ENCODE measurements at regions not wholly inside any gene's neighbourhood (a gene's known extent, or its start where the extent isn't known, plus 50 kb on each side); places are given as distances from the start of the nearest gene placed in this dataset.

DNA sequence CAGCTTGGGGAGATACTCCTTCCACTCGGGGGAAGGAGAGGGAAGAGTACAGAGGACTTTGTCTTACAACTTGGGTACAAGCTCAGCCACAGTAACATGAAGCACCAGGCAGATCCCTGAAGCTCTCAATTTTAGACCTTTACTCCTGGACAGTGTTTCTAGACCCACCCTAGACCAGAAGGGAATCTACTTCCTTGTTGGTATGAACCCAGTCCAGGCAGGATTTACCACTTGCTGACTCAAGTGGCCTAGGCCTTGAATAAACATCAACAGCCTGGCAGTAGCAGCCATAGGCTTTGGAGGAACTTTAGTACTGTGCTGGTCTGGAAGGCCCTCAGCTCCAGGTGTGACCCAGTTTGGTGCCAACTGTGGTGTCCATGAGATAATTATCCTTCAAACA lies 173.1 kb downstream of the ADRA2A start:
- TF ChIP-seq, protein P1, sequence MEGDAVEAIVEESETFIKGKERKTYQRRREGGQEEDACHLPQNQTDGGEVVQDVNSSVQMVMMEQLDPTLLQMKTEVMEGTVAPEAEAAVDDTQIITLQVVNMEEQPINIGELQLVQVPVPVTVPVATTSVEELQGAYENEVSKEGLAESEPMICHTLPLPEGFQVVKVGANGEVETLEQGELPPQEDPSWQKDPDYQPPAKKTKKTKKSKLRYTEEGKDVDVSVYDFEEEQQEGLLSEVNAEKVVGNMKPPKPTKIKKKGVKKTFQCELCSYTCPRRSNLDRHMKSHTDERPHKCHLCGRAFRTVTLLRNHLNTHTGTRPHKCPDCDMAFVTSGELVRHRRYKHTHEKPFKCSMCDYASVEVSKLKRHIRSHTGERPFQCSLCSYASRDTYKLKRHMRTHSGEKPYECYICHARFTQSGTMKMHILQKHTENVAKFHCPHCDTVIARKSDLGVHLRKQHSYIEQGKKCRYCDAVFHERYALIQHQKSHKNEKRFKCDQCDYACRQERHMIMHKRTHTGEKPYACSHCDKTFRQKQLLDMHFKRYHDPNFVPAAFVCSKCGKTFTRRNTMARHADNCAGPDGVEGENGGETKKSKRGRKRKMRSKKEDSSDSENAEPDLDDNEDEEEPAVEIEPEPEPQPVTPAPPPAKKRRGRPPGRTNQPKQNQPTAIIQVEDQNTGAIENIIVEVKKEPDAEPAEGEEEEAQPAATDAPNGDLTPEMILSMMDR (IDR thresholded peaks at IDR 0.05; ENCODE audit: control extremely low read depth in 1 of 3, insufficient read depth in 1 of 3, low read depth in 1 of 3, low read length in 3 of 3), result no peak
- TF ChIP-seq TAF1 (IDR thresholded peaks at IDR 0.05; ENCODE audit: low read depth, low read length) (no peak), JUN (IDR thresholded peaks at IDR 0.05; ENCODE audit: low read depth, low read length) (no peak), TEAD4 (IDR thresholded peaks at IDR 0.05; ENCODE audit: low read depth, low read length) (no peak), POLR2A (IDR thresholded peaks at IDR 0.05; ENCODE audit: control extremely low read depth in 1 of 2, low read depth in 2 of 2, low read length in 2 of 2) (no peak), CHD2 (IDR thresholded peaks at IDR 0.05; ENCODE audit: low read length) (no peak), KDM1A (IDR thresholded peaks at IDR 0.05; ENCODE audit: borderline replicate concordance, low read length) (no peak), JUND (IDR thresholded peaks at IDR 0.05; ENCODE audit: low read length) (no peak), SIX5 (IDR thresholded peaks at IDR 0.05; ENCODE audit: low read depth, low read length) (no peak)
- TF ChIP-seq, protein P2, sequence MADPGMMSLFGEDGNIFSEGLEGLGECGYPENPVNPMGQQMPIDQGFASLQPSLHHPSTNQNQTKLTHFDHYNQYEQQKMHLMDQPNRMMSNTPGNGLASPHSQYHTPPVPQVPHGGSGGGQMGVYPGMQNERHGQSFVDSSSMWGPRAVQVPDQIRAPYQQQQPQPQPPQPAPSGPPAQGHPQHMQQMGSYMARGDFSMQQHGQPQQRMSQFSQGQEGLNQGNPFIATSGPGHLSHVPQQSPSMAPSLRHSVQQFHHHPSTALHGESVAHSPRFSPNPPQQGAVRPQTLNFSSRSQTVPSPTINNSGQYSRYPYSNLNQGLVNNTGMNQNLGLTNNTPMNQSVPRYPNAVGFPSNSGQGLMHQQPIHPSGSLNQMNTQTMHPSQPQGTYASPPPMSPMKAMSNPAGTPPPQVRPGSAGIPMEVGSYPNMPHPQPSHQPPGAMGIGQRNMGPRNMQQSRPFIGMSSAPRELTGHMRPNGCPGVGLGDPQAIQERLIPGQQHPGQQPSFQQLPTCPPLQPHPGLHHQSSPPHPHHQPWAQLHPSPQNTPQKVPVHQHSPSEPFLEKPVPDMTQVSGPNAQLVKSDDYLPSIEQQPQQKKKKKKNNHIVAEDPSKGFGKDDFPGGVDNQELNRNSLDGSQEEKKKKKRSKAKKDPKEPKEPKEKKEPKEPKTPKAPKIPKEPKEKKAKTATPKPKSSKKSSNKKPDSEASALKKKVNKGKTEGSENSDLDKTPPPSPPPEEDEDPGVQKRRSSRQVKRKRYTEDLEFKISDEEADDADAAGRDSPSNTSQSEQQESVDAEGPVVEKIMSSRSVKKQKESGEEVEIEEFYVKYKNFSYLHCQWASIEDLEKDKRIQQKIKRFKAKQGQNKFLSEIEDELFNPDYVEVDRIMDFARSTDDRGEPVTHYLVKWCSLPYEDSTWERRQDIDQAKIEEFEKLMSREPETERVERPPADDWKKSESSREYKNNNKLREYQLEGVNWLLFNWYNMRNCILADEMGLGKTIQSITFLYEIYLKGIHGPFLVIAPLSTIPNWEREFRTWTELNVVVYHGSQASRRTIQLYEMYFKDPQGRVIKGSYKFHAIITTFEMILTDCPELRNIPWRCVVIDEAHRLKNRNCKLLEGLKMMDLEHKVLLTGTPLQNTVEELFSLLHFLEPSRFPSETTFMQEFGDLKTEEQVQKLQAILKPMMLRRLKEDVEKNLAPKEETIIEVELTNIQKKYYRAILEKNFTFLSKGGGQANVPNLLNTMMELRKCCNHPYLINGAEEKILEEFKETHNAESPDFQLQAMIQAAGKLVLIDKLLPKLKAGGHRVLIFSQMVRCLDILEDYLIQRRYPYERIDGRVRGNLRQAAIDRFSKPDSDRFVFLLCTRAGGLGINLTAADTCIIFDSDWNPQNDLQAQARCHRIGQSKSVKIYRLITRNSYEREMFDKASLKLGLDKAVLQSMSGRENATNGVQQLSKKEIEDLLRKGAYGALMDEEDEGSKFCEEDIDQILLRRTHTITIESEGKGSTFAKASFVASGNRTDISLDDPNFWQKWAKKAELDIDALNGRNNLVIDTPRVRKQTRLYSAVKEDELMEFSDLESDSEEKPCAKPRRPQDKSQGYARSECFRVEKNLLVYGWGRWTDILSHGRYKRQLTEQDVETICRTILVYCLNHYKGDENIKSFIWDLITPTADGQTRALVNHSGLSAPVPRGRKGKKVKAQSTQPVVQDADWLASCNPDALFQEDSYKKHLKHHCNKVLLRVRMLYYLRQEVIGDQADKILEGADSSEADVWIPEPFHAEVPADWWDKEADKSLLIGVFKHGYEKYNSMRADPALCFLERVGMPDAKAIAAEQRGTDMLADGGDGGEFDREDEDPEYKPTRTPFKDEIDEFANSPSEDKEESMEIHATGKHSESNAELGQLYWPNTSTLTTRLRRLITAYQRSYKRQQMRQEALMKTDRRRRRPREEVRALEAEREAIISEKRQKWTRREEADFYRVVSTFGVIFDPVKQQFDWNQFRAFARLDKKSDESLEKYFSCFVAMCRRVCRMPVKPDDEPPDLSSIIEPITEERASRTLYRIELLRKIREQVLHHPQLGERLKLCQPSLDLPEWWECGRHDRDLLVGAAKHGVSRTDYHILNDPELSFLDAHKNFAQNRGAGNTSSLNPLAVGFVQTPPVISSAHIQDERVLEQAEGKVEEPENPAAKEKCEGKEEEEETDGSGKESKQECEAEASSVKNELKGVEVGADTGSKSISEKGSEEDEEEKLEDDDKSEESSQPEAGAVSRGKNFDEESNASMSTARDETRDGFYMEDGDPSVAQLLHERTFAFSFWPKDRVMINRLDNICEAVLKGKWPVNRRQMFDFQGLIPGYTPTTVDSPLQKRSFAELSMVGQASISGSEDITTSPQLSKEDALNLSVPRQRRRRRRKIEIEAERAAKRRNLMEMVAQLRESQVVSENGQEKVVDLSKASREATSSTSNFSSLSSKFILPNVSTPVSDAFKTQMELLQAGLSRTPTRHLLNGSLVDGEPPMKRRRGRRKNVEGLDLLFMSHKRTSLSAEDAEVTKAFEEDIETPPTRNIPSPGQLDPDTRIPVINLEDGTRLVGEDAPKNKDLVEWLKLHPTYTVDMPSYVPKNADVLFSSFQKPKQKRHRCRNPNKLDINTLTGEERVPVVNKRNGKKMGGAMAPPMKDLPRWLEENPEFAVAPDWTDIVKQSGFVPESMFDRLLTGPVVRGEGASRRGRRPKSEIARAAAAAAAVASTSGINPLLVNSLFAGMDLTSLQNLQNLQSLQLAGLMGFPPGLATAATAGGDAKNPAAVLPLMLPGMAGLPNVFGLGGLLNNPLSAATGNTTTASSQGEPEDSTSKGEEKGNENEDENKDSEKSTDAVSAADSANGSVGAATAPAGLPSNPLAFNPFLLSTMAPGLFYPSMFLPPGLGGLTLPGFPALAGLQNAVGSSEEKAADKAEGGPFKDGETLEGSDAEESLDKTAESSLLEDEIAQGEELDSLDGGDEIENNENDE (IDR thresholded peaks at IDR 0.05; ENCODE audit: insufficient replicate concordance, low read length), result no peak
- TF ChIP-seq, protein P3, sequence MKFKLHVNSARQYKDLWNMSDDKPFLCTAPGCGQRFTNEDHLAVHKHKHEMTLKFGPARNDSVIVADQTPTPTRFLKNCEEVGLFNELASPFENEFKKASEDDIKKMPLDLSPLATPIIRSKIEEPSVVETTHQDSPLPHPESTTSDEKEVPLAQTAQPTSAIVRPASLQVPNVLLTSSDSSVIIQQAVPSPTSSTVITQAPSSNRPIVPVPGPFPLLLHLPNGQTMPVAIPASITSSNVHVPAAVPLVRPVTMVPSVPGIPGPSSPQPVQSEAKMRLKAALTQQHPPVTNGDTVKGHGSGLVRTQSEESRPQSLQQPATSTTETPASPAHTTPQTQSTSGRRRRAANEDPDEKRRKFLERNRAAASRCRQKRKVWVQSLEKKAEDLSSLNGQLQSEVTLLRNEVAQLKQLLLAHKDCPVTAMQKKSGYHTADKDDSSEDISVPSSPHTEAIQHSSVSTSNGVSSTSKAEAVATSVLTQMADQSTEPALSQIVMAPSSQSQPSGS (IDR thresholded peaks at IDR 0.05; ENCODE audit: low read length), result no peak
- TF ChIP-seq, protein P4, sequence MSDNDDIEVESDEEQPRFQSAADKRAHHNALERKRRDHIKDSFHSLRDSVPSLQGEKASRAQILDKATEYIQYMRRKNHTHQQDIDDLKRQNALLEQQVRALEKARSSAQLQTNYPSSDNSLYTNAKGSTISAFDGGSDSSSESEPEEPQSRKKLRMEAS (IDR thresholded peaks at IDR 0.05), result no peak

Measured in H1 (cell line).